ENCODE measurements at regions not wholly inside any gene's neighbourhood (a gene's known extent, or its start where the extent isn't known, plus 50 kb on each side); places are given as distances from the start of the nearest gene placed in this dataset.

DNA sequence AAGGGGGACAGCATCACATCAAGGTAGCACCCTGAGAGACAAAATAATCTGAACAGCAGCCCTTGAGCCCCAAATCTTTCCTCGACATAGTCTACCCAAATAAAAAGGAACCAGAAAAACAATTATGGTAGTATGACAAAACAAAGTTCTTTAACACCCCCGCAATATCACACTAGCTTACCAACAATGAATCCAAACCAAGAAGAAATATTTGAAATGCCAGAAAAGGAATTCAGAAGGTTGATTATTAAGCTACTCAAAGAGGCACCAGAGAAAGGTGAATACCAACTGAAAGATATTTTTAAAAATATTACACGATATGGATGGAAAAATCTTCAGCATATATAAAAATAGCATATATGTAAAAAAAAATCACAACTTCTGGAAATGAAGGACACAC, 252.9 kb upstream of the SLITRK6 start:
- TF ChIP-seq CTCF (conservative IDR thresholded peaks at IDR 0.05; ENCODE audit: low read length) (no peak), EZH2phosphoT487 (IDR thresholded peaks at IDR 0.05; ENCODE audit: borderline replicate concordance, low read depth, low read length) (no peak)

All from OCI-LY7 (cell line).